ENCODE measurements at regions not wholly inside any gene's neighbourhood (a gene's known extent, or its start where the extent isn't known, plus 50 kb on each side); places are given as distances from the start of the nearest gene placed in this dataset.

DNA sequence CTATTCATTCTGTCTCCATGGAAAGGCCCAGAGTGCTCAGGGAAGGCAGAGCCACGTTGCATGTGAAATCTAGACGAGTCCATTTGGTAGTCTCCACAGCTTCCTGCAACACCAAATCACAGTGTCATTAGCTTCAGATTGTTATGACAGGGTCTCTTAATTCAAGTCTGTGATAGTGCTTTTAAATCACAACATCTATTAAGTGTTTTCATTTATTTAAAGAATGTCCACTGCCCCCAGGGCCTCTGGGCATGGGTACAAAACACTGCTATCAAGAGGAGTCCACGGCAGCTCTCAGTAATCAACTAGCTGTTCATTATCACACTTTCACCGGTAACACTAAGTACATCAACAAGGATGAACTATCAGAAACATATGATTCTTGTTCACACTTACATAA, 455.9 kb upstream of the JARID2 start:
- Mint-ChIP-seq H3K4me3 (ENCODE audit: unreplicated experiment) (no peak overlapping the region), H3K27ac (ENCODE audit: unreplicated experiment) (no peak overlapping the region), H3K9me3 (ENCODE audit: unreplicated experiment) (no peaks in the 10 kb centered on the region), H3K36me3 (ENCODE audit: low read depth, unreplicated experiment) (no peaks in the 10 kb centered on the region), H3K4me1 (ENCODE audit: low read depth, unreplicated experiment) (peaks cover 4% of the 10 kb centered on the region), H3K27me3 (ENCODE audit: low read depth, unreplicated experiment) (no peaks in the 10 kb centered on the region)
- no peak for TF ChIP-seq EZH2 (IDR thresholded peaks at IDR 0.05; ENCODE audit: insufficient read depth, low read length)
- TF ChIP-seq, protein P1, sequence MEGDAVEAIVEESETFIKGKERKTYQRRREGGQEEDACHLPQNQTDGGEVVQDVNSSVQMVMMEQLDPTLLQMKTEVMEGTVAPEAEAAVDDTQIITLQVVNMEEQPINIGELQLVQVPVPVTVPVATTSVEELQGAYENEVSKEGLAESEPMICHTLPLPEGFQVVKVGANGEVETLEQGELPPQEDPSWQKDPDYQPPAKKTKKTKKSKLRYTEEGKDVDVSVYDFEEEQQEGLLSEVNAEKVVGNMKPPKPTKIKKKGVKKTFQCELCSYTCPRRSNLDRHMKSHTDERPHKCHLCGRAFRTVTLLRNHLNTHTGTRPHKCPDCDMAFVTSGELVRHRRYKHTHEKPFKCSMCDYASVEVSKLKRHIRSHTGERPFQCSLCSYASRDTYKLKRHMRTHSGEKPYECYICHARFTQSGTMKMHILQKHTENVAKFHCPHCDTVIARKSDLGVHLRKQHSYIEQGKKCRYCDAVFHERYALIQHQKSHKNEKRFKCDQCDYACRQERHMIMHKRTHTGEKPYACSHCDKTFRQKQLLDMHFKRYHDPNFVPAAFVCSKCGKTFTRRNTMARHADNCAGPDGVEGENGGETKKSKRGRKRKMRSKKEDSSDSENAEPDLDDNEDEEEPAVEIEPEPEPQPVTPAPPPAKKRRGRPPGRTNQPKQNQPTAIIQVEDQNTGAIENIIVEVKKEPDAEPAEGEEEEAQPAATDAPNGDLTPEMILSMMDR (IDR thresholded peaks at IDR 0.05; ENCODE audit: insufficient read depth, low read depth, low read length): no peak
- Histone ChIP-seq H3K4me2 (ENCODE audit: low read length) (no peak overlapping the region), H3K4me3 (ENCODE audit: insufficient read depth, low read depth, low read length) (no peak overlapping the region), H3K36me3 (ENCODE audit: insufficient read depth, low read length) (no peaks in the 10 kb centered on the region), H2AFZ (ENCODE audit: low read depth, low read length) (no peak overlapping the region), H4K20me1 (ENCODE audit: insufficient read depth, low read length) (no peaks in the 10 kb centered on the region), H3K79me2 (ENCODE audit: insufficient read depth, low read length) (no peaks in the 10 kb centered on the region), H3K9me3 (ENCODE audit: insufficient read depth, low read depth, low read length) (no peaks in the 10 kb centered on the region), H3K27me3 (ENCODE audit: insufficient read depth, low read length) (no peaks in the 10 kb centered on the region), H3K4me1 (ENCODE audit: insufficient read depth, low read length) (no peaks in the 10 kb centered on the region), H3K9ac (ENCODE audit: low read length) (no peak overlapping the region), H3K27ac (ENCODE audit: low read depth, low read length) (no peak overlapping the region)
- FAIRE-seq (no peak), DNase-seq (ENCODE audit: low read depth) (no peak)

DNA sequence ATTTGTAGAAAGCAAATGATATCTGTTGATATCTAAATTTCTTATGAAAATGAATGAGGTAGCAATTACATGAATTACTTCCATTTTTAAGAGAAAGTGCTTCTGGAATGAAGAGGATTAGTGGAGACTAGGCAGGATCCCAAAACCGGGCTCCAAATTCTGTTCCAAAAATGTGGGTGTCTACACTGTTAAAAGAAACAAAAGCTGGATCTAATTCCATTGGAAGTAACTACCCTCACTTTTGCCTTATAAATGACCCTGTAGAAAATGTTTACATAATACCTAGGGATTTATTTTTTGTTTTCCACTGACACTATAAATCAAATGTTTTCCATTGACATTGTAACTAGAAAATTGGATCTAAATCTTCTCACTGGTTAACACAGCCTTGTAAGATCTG, 454.9 kb upstream of the JARID2 start:
- H3K4me2 ChIP-seq (ENCODE audit: low read length): no peak overlapping the region
- no peak overlapping the region for H3K27ac ChIP-seq (ENCODE audit: low read depth, low read length)
- no peaks in the 10 kb centered on the region for H3K36me3 ChIP-seq (ENCODE audit: insufficient read depth, low read length)
- no peaks in the 10 kb centered on the region for H3K79me2 ChIP-seq (ENCODE audit: insufficient read depth, low read length)
- H3K4me1 ChIP-seq (ENCODE audit: insufficient read depth, low read length): no peaks in the 10 kb centered on the region
- no peak overlapping the region for H3K4me3 Mint-ChIP-seq (ENCODE audit: unreplicated experiment)
- no peaks in the 10 kb centered on the region for H3K27me3 Mint-ChIP-seq (ENCODE audit: low read depth, unreplicated experiment)
- TF ChIP-seq, protein P1 (IDR thresholded peaks at IDR 0.05; ENCODE audit: insufficient read depth, low read depth, low read length): no peak
- TF ChIP-seq EZH2 (IDR thresholded peaks at IDR 0.05; ENCODE audit: insufficient read depth, low read length): no peak
- H3K4me1 Mint-ChIP-seq (ENCODE audit: low read depth, unreplicated experiment): peaks cover 4% of the 10 kb centered on the region
- H3K27ac Mint-ChIP-seq (ENCODE audit: unreplicated experiment): no peak overlapping the region
- FAIRE-seq: no peak
- no peaks in the 10 kb centered on the region for H3K27me3 ChIP-seq (ENCODE audit: insufficient read depth, low read length)
- no peak overlapping the region for H3K9ac ChIP-seq (ENCODE audit: low read length)
- H2AFZ ChIP-seq (ENCODE audit: low read depth, low read length): no peak overlapping the region
- H3K9me3 ChIP-seq (ENCODE audit: insufficient read depth, low read depth, low read length): no peaks in the 10 kb centered on the region
- H4K20me1 ChIP-seq (ENCODE audit: insufficient read depth, low read length): no peaks in the 10 kb centered on the region
- no peaks in the 10 kb centered on the region for H3K9me3 Mint-ChIP-seq (ENCODE audit: unreplicated experiment)
- H3K4me3 ChIP-seq (ENCODE audit: insufficient read depth, low read depth, low read length): no peak overlapping the region
- no peaks in the 10 kb centered on the region for H3K36me3 Mint-ChIP-seq (ENCODE audit: low read depth, unreplicated experiment)
- no peak for DNase-seq (ENCODE audit: low read depth)

DNA sequence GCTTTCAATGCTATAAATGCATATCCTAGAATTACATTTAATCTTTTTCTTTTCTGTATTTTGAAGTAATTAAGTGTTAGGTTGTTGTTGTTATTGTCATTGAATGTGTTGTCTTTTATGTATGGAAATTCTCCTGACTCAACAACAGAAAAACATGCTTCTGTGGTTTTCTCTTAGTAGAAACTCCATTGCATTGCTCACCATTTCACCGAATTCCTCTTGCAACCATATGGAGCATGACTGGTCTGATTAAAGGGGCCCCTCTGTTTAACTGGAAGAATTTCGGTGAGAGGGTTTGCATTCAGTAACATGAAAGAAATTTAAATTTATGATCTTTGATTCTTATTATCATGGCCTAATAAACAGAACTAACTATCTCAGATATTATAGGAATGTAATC, 454.3 kb upstream of the JARID2 start:
- no peaks in the 10 kb centered on the region for H3K4me1 ChIP-seq (ENCODE audit: insufficient read depth, low read length)
- Mint-ChIP-seq H3K4me3 (ENCODE audit: unreplicated experiment) (no peak overlapping the region), H3K27ac (ENCODE audit: unreplicated experiment) (no peak overlapping the region), H3K4me1 (ENCODE audit: low read depth, unreplicated experiment) (peaks cover 4% of the 10 kb centered on the region), H3K36me3 (ENCODE audit: low read depth, unreplicated experiment) (no peaks in the 10 kb centered on the region), H3K27me3 (ENCODE audit: low read depth, unreplicated experiment) (no peaks in the 10 kb centered on the region), H3K9me3 (ENCODE audit: unreplicated experiment) (no peaks in the 10 kb centered on the region)
- H2AFZ ChIP-seq (ENCODE audit: low read depth, low read length): no peak overlapping the region
- no peak overlapping the region for H3K4me3 ChIP-seq (ENCODE audit: insufficient read depth, low read depth, low read length)
- H4K20me1 ChIP-seq (ENCODE audit: insufficient read depth, low read length): no peaks in the 10 kb centered on the region
- no peaks in the 10 kb centered on the region for H3K36me3 ChIP-seq (ENCODE audit: insufficient read depth, low read length)
- no peaks in the 10 kb centered on the region for H3K9me3 ChIP-seq (ENCODE audit: insufficient read depth, low read depth, low read length)
- H3K79me2 ChIP-seq (ENCODE audit: insufficient read depth, low read length): no peaks in the 10 kb centered on the region
- TF ChIP-seq, protein P1 (IDR thresholded peaks at IDR 0.05; ENCODE audit: insufficient read depth, low read depth, low read length): no peak
- no peak for TF ChIP-seq EZH2 (IDR thresholded peaks at IDR 0.05; ENCODE audit: insufficient read depth, low read length)
- DNase-seq (ENCODE audit: low read depth) (no peak), FAIRE-seq (no peak)
- no peak overlapping the region for H3K9ac ChIP-seq (ENCODE audit: low read length)
- no peak overlapping the region for H3K4me2 ChIP-seq (ENCODE audit: low read length)
- no peak overlapping the region for H3K27ac ChIP-seq (ENCODE audit: low read depth, low read length)
- H3K27me3 ChIP-seq (ENCODE audit: insufficient read depth, low read length): no peaks in the 10 kb centered on the region
